GM12864 (cell line): ENCODE measurements at regions not wholly inside any gene's neighbourhood (a gene's known extent, or its start where the extent isn't known, plus 50 kb on each side); places are given as distances from the start of the nearest gene placed in this dataset.

Experiments
- DNase-seq: peaks from one replicate; pipeline ENCODE4 v3.0.0-alpha.2; 2011; ENCODE audit warnings: low read depth
- H3K4me3 ChIP-seq: 2 replicates; pipeline ENCODE4 v1.5.1; 2011; ENCODE audit warnings: mild to moderate bottlenecking, low read depth, low read length, control low read depth
- CTCF ChIP-seq: IDR thresholded peaks from 2 replicates; pipeline ENCODE4 v1.5.1; 2011; ENCODE audit warnings: low read depth, mild to moderate bottlenecking, moderate library complexity, low read length, control low read depth, inconsistent platforms; ENCODE audit errors: missing control alignments

- TF ChIP-seq CTCF = no peak
- DNase-seq = no peak
- no peak overlapping the region for H3K4me3 ChIP-seq
Observed at GRCh38 chr12:89080793-89081465, 271.4 kb downstream of the DUSP6 start.

- TF ChIP-seq CTCF = no peak
- H3K4me3 ChIP-seq = no peak overlapping the region
- no peak for DNase-seq
Observed at GRCh38 chr12:89075880-89076540, 276.3 kb downstream of the DUSP6 start.

- no peak for TF ChIP-seq CTCF
- H3K4me3 ChIP-seq = no peak overlapping the region
- no peak for DNase-seq
Observed at GRCh38 chr12:89073659-89074058, 278.6 kb downstream of the DUSP6 start.

GRCh38 chr12:89073027-89073398 lies 279.3 kb downstream of the DUSP6 start:
- H3K4me3 ChIP-seq = no peak overlapping the region
- no peak for TF ChIP-seq CTCF
- DNase-seq = no peak

- TF ChIP-seq CTCF = no peak
- no peak for DNase-seq
- H3K4me3 ChIP-seq = no peak overlapping the region
Observed at GRCh38 chr12:89072294-89073026, 279.8 kb downstream of the DUSP6 start.

- H3K4me3 ChIP-seq = no peak overlapping the region
- no peak for DNase-seq
- no peak for TF ChIP-seq CTCF
Observed at GRCh38 chr12:89070603-89071002, 281.7 kb downstream of the DUSP6 start.

GRCh38 chr12:89069431-89069830 lies 282.9 kb downstream of the DUSP6 start:
- H3K4me3 ChIP-seq = no peak overlapping the region
- no peak for TF ChIP-seq CTCF
- no peak for DNase-seq
